ENCODE measurements at regions not wholly inside any gene's neighbourhood (a gene's known extent, or its start where the extent isn't known, plus 50 kb on each side); places are given as distances from the start of the nearest gene placed in this dataset.
A peak's percentile ranks its signal among the peaks of the same experiment; 100 is the strongest.

GRCh38 chr11:131025020-131025419 is 108.7 kb upstream of the SNX19 start:
- Mint-ChIP-seq H3K4me3 (no peak overlapping the region), H3K27ac (no peak overlapping the region), H3K27me3 (peaks cover 3% of the 10 kb centered on the region), H3K36me3 (no peaks in the 10 kb centered on the region), H3K9me3 (no peaks in the 10 kb centered on the region), H3K4me1 (ENCODE audit: unreplicated experiment) (no peaks in the 10 kb centered on the region)
- TF ChIP-seq CTCF (conservative IDR thresholded peaks at IDR 0.05), result peak; percentile 69
- DNase-seq (ENCODE audit: extremely low spot score, unreplicated experiment), result no peak

DNA sequence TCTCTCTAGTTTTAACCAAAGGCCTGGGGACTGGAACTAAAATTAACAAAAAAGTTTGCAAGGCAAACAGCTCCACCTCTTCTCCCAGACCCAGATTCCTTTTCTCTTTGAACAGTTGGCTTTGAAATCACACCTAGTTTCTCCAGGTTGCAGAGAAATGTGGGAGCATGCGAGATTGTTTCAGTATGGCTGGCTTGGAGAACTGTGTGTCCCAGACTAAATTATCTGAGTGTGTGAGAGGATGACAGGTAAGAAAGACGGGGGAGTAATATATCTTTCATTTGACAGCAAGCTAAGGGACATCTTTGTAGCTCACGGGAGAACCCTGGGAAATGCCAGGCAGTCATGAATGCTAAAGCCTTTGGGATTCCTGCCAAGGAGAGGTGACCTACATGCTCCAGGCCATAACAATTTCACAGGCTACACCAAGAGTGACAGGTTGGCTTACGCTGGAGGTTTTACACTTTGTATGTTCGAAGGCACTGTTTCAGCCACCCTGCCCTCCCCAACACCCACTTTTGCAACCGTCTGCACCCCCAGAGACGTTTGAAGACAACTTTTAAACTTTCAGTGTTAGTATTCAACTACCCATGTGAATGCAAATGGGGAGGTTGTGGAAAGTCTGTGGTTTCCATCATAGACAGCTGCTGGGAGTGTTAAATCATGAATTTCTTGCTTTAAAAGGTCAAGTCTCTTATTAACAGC is 109.3 kb upstream of the SNX19 start:
- Mint-ChIP-seq H3K27me3 (peaks cover 3% of the 10 kb centered on the region), H3K4me1 (ENCODE audit: unreplicated experiment) (no peaks in the 10 kb centered on the region), H3K9me3 (no peaks in the 10 kb centered on the region), H3K4me3 (no peak overlapping the region), H3K27ac (no peak overlapping the region), H3K36me3 (no peaks in the 10 kb centered on the region)
- no peak for DNase-seq (ENCODE audit: extremely low spot score, unreplicated experiment)
- no peak for TF ChIP-seq CTCF (conservative IDR thresholded peaks at IDR 0.05)

- DNase-seq (ENCODE audit: extremely low spot score, unreplicated experiment), result no peak
- Mint-ChIP-seq H3K4me3 (no peak overlapping the region), H3K27me3 (peaks cover 3% of the 10 kb centered on the region), H3K4me1 (ENCODE audit: unreplicated experiment) (no peaks in the 10 kb centered on the region), H3K27ac (no peak overlapping the region), H3K9me3 (no peaks in the 10 kb centered on the region), H3K36me3 (no peaks in the 10 kb centered on the region)
- TF ChIP-seq CTCF (conservative IDR thresholded peaks at IDR 0.05), result no peak
Measured at GRCh38 chr11:131027491-131027890, 111.2 kb upstream of the SNX19 start.

- Mint-ChIP-seq H3K27ac (peak overlapping the region; percentile 96), H3K9me3 (no peaks in the 10 kb centered on the region), H3K4me3 (peak overlapping the region; percentile 51), H3K27me3 (no peaks in the 10 kb centered on the region), H3K4me1 (ENCODE audit: unreplicated experiment) (peaks cover 9% of the 10 kb centered on the region), H3K36me3 (no peaks in the 10 kb centered on the region)
- no peak for TF ChIP-seq CTCF (conservative IDR thresholded peaks at IDR 0.05)
- DNase-seq (ENCODE audit: extremely low spot score, unreplicated experiment), result no peak
Measured at GRCh38 chr11:131033151-131033651, 116.9 kb upstream of the SNX19 start.

- Mint-ChIP-seq H3K4me1 (ENCODE audit: unreplicated experiment) (peaks cover 14% of the 10 kb centered on the region), H3K27me3 (no peaks in the 10 kb centered on the region), H3K27ac (no peak overlapping the region), H3K4me3 (no peak overlapping the region), H3K9me3 (no peaks in the 10 kb centered on the region), H3K36me3 (no peaks in the 10 kb centered on the region)
- TF ChIP-seq CTCF (conservative IDR thresholded peaks at IDR 0.05), result no peak
- no peak for DNase-seq (ENCODE audit: extremely low spot score, unreplicated experiment)
Measured at GRCh38 chr11:131036514-131036913, 120.2 kb upstream of the SNX19 start.
